ENCODE measurements at regions not wholly inside any gene's neighbourhood (a gene's known extent, or its start where the extent isn't known, plus 50 kb on each side); places are given as distances from the start of the nearest gene placed in this dataset.
"Not testable (repeated sequence)": the region's sequence is repeated elsewhere in the genome, so short reads cannot be mapped to it uniquely, and the experiment has no call there.

- not testable (repeated sequence) for DNase-seq (ENCODE audit: low spot score)
Observed at GRCh38 chr22:25456300-25457043, 108.0 kb upstream of the GRK3 start.

GRCh38 chr22:25458631-25459030 is 105.8 kb upstream of the GRK3 start:
- not testable (repeated sequence) for DNase-seq (ENCODE audit: low spot score)

- not testable (repeated sequence) for DNase-seq (ENCODE audit: low spot score)
Observed at GRCh38 chr22:25460682-25461081, 103.8 kb upstream of the GRK3 start.

GRCh38 chr22:25461301-25461700 is 103.2 kb upstream of the GRK3 start:
- no peak for DNase-seq (ENCODE audit: low spot score)

- DNase-seq (ENCODE audit: low spot score), result peak; percentile 94
Observed at GRCh38 chr22:25462474-25463346, 101.8 kb upstream of the GRK3 start.

GRCh38 chr22:25463347-25463628 is 101.2 kb upstream of the GRK3 start:
- not testable (repeated sequence) for DNase-seq (ENCODE audit: low spot score)

- DNase-seq (ENCODE audit: low spot score), result not testable (repeated sequence)
Observed at GRCh38 chr22:25464326-25464725, 100.1 kb upstream of the GRK3 start.

GRCh38 chr22:25465949-25466348 is 98.5 kb upstream of the GRK3 start:
- no peak for DNase-seq (ENCODE audit: low spot score)

- DNase-seq (ENCODE audit: low spot score), result no peak
Observed at GRCh38 chr22:25472382-25472781, 92.1 kb upstream of the GRK3 start.

- DNase-seq (ENCODE audit: low spot score), result peak; percentile 27
Observed at GRCh38 chr22:25475257-25476022, 89.0 kb upstream of the GRK3 start.

GRCh38 chr22:25477358-25477757 is 87.1 kb upstream of the GRK3 start:
- DNase-seq (ENCODE audit: low spot score), result no peak

- no peak for DNase-seq (ENCODE audit: low spot score)
Observed at GRCh38 chr22:25478111-25478510, 86.4 kb upstream of the GRK3 start.

- DNase-seq (ENCODE audit: low spot score), result no peak
Observed at GRCh38 chr22:25478528-25478927, 85.9 kb upstream of the GRK3 start.

- not testable (repeated sequence) for DNase-seq (ENCODE audit: low spot score)
Observed at GRCh38 chr22:25480868-25481267, 83.6 kb upstream of the GRK3 start.

- peak; percentile 38 for DNase-seq (ENCODE audit: low spot score)
Observed at GRCh38 chr22:25482091-25482760, 82.2 kb upstream of the GRK3 start.

GRCh38 chr22:25482868-25483639 is 81.4 kb upstream of the GRK3 start:
- DNase-seq (ENCODE audit: low spot score), result no peak

GRCh38 chr22:25483931-25484330 is 80.5 kb upstream of the GRK3 start:
- DNase-seq (ENCODE audit: low spot score), result no peak

GRCh38 chr22:25484521-25485315 is 79.8 kb upstream of the GRK3 start:
- no peak for DNase-seq (ENCODE audit: low spot score)

GRCh38 chr22:25485626-25486545 is 78.6 kb upstream of the GRK3 start:
- DNase-seq (ENCODE audit: low spot score), result no peak
